IMR-90 (cell line): ENCODE measurements at regions not wholly inside any gene's neighbourhood (a gene's known extent, or its start where the extent isn't known, plus 50 kb on each side); places are given as distances from the start of the nearest gene placed in this dataset.

Experiments used
- ATAC-seq: fragments of 200-7000 bp; cut with Tn5 transposase; 2 replicates; pipeline ENCODE4 v1.9.1; 2020; ENCODE audit warnings: low read depth, mild to moderate bottlenecking, moderate library complexity
- BruUV-seq: library from RNA; stranded (reverse); fragments of 400-500 nt; replicated peaks from 2 replicates; lab custom pipeline; 2021; lab: Mats Ljungman, UMichigan
- CTCF ChIA-PET: fragments of 300-600 bp; formaldehyde crosslinking; extraction: SDS; loops from one replicate; lab custom pipeline; 2021; ENCODE audit warnings: antibody characterized with exemption; lab: Yijun Ruan, JAX
- POLR2A ChIA-PET: fragments of 300-600 bp; sonication (Branson Sonifier 250); formaldehyde crosslinking; loops from one replicate; lab custom pipeline; 2022; ENCODE audit warnings: antibody characterized with exemption; ENCODE audit not compliant: unreplicated experiment; lab: Charles Lee
- DNase-seq: peaks from one replicate; pipeline ENCODE4 v3.0.0; 2013
- H2AFZ ChIP-seq: replicated peaks from 2 replicates; pipeline ENCODE3; 2013; ENCODE audit warnings: low read length, mild to moderate bottlenecking; ENCODE audit not compliant: poor library complexity
- H2AK5ac ChIP-seq: 2 replicates; pipeline ENCODE4 v1.6.1; 2013; ENCODE audit warnings: low read depth, low read length, inconsistent platforms
- H2AK9ac ChIP-seq: replicated peaks from 2 replicates; pipeline ENCODE3; 2013; ENCODE audit warnings: mild to moderate bottlenecking, low read depth, low read length, moderate library complexity; ENCODE audit not compliant: poor library complexity
- H2BK120ac ChIP-seq: 2 replicates; pipeline ENCODE4 v1.6.1; 2013; ENCODE audit warnings: low read depth, low read length, inconsistent platforms
- H2BK15ac ChIP-seq: 3 replicates; pipeline ENCODE4 v1.6.1; 2013; ENCODE audit warnings: low read depth, low read length, inconsistent platforms
- H2BK20ac ChIP-seq: 2 replicates; pipeline ENCODE4 v1.6.1; 2013; ENCODE audit warnings: low read depth, mild to moderate bottlenecking, inconsistent platforms, low read length, moderate library complexity
- H2BK5ac ChIP-seq: 2 replicates; pipeline ENCODE4 v1.6.1; 2013; ENCODE audit warnings: mild to moderate bottlenecking, low read depth, low read length, inconsistent platforms; ENCODE audit not compliant: poor library complexity, severe bottlenecking
- H3K14ac ChIP-seq: replicated peaks from 2 replicates; pipeline ENCODE4 v1.6.1; 2013; ENCODE audit warnings: low read depth, low read length, inconsistent platforms
- H3K18ac ChIP-seq: 2 replicates; pipeline ENCODE4 v1.6.1; 2013; ENCODE audit warnings: low read depth, low read length, control low read depth
- H3K23ac ChIP-seq: 2 replicates; pipeline ENCODE4 v1.6.1; 2013; ENCODE audit warnings: low read depth, low read length, inconsistent platforms
- H3K27ac ChIP-seq: 2 replicates; pipeline ENCODE4 v1.5.1; 2013; ENCODE audit warnings: mild to moderate bottlenecking, control low read depth, low read length; ENCODE audit not compliant: insufficient read depth
- H3K27me3 ChIP-seq: 2 replicates; pipeline ENCODE4 v1.6.1; 2013; ENCODE audit warnings: low read length; ENCODE audit not compliant: control insufficient read depth, insufficient read depth
- H3K36me3 ChIP-seq: 2 replicates; pipeline ENCODE4 v1.6.1; 2013; ENCODE audit warnings: low read length, mixed read lengths; ENCODE audit not compliant: control insufficient read depth, insufficient read depth
- H3K4ac ChIP-seq: 2 replicates; pipeline ENCODE4 v1.6.1; 2013; ENCODE audit warnings: low read depth, low read length, inconsistent platforms
- H3K4me1 ChIP-seq: 2 replicates; pipeline ENCODE4 v1.6.1; 2013; ENCODE audit warnings: low read length, mixed read lengths; ENCODE audit not compliant: control insufficient read depth, insufficient read depth
- H3K4me2 ChIP-seq: 2 replicates; pipeline ENCODE4 v1.6.1; 2013; ENCODE audit warnings: low read depth, mild to moderate bottlenecking, control low read depth, low read length, moderate library complexity
- H3K4me3 ChIP-seq: 2 replicates; pipeline ENCODE4 v1.5.1; 2013; ENCODE audit warnings: low read depth, mild to moderate bottlenecking, control low read depth, low read length, moderate library complexity; ENCODE audit not compliant: insufficient read depth
- H3K56ac ChIP-seq: 2 replicates; pipeline ENCODE4 v1.6.1; 2013; ENCODE audit warnings: low read length, inconsistent platforms; ENCODE audit not compliant: insufficient read depth; ENCODE audit errors: extremely low read depth
- H3K79me1 ChIP-seq, 2 experiments: 2 replicates each; pipeline ENCODE4 v1.6.1; 2013; ENCODE audit warnings: low read length in 2 of 2, inconsistent platforms in 1 of 2, low read depth in 1 of 2
- H3K9ac ChIP-seq: 2 replicates; pipeline ENCODE4 v1.6.1; 2013; ENCODE audit warnings: low read depth, low read length, control low read depth
- H3K9me1 ChIP-seq: 2 replicates; pipeline ENCODE4 v1.6.1; 2013; ENCODE audit warnings: low read length, inconsistent platforms; ENCODE audit not compliant: insufficient read depth
- H3K9me3 ChIP-seq: 2 replicates; pipeline ENCODE4 v1.6.1; 2013; ENCODE audit warnings: low read length; ENCODE audit not compliant: control insufficient read depth, insufficient read depth
- H4K20me1 ChIP-seq: 2 replicates; pipeline ENCODE4 v1.6.1; 2013; ENCODE audit warnings: low read length, inconsistent platforms; ENCODE audit not compliant: insufficient read depth
- H4K5ac ChIP-seq: 2 replicates; pipeline ENCODE4 v1.6.1; 2013; ENCODE audit warnings: mild to moderate bottlenecking, low read depth, low read length, control low read depth
- H4K8ac ChIP-seq, 2 experiments: 2 replicates each; pipeline ENCODE4 v1.6.1; 2013; ENCODE audit warnings: low read depth in 2 of 2, low read length in 2 of 2, control low read depth in 1 of 2, inconsistent platforms in 1 of 2
- H4K91ac ChIP-seq: 2 replicates; pipeline ENCODE4 v1.6.1; 2013; ENCODE audit warnings: low read depth, low read length, inconsistent platforms; ENCODE audit not compliant: insufficient read depth
- CTCF ChIP-seq: conservative IDR thresholded peaks from 2 replicates; pipeline ENCODE4 v1.5.1; 2012; ENCODE audit warnings: mild to moderate bottlenecking, low read depth, low read length, improper control_type of control experiment
- MAFK ChIP-seq: IDR thresholded peaks from 2 replicates; pipeline ENCODE4 v1.6.1; 2012; ENCODE audit warnings: low read depth, low read length, improper control_type of control experiment
- SMC3 ChIP-seq: fragments of 150-350 bp; IDR thresholded peaks from 2 replicates; pipeline ENCODE4 v1.6.1; 2016; ENCODE audit warnings: low read depth, mild to moderate bottlenecking, antibody characterized with exemption, low read length, moderate library complexity
- WGBS, 2 experiments: methylation state at CpG; one replicate each; pipeline versions ENCODE4 v1.1.5 to v1.1.7; 2013; ENCODE audit warnings: missing lambda C conversion rate in 2 of 2; ENCODE audit not compliant: insufficient read length in 1 of 2; ENCODE audit errors: extremely low coverage in 2 of 2; 5-methylcytosine and 5-hydroxymethylcytosine counted together
- dilution Hi-C: fragments of 300-500 bp; cut with HindIII; formaldehyde crosslinking; loops from one replicate; pipeline ENCODE4 v1.14.3; 2018; ENCODE audit warnings: low sequenced_read_pairs; ENCODE audit not compliant: unreplicated experiment
- in situ Hi-C: fragments of 300-500 bp; cut with MboI; formaldehyde crosslinking; loops from 3 replicates; pipeline ENCODE4 v1.14.3; 2019; ENCODE audit warnings: low sequenced_read_pairs, inconsistent platforms, mixed read lengths
- intact Hi-C: fragments of 100-400 bp; cut with micrococcal nuclease; formaldehyde crosslinking; loops from 2 replicates; pipeline ENCODE4 v1.10.0; 2022

- Histone ChIP-seq H3K56ac (no peak overlapping the region), H3K18ac (no peak overlapping the region), H2BK15ac (no peak overlapping the region), H3K9me3 (0 out of 2 replicates have a peak, but pooled peaks cover 2% of the 10 kb centered on the region), H3K14ac (no peak overlapping the region), H2BK5ac (no peak overlapping the region), H4K91ac (no peak overlapping the region), H3K27ac (no peak overlapping the region), H2AK9ac (no peak overlapping the region), H3K4ac (no peak overlapping the region), H3K79me1 (no peaks in the 10 kb centered on the region), H3K4me2 (no peak overlapping the region), H3K23ac (no peak overlapping the region), H2BK20ac (no peak overlapping the region), H4K5ac (no peak overlapping the region), H3K9ac (no peak overlapping the region), H4K20me1 (no peaks in the 10 kb centered on the region), H3K9me1 (no peaks in the 10 kb centered on the region), H2BK120ac (no peak overlapping the region), H3K36me3 (no peaks in the 10 kb centered on the region), H3K27me3 (no peaks in the 10 kb centered on the region), H3K4me1 (no peaks in the 10 kb centered on the region), H2AK5ac (no peak overlapping the region), H2AFZ (no peak overlapping the region), H4K8ac (no peak overlapping the region), H3K4me3 (no peak overlapping the region)
- BruUV-seq: no TSS peak
- in situ Hi-C loops (no loop called here), dilution Hi-C loops (no loop called here), intact Hi-C loops (no loop called here)
- ChIA-PET CTCF (no interaction called here), POLR2A (no interaction called here)
- ATAC-seq (no peak), DNase-seq (no peak)
- WGBS, 2 experiments: no CpG with 5 or more reads among the region's 3 CpGs
- TF ChIP-seq SMC3: no peak
- no peak for TF ChIP-seq CTCF
- TF ChIP-seq MAFK: peak; percentile 55
Observed at GRCh38 chrX:121894756-121895155, 847.3 kb downstream of the GLUD2 start.
